Glutamatergic neuron (in vitro differentiated cells): ENCODE measurements at regions not wholly inside any gene's neighbourhood (a gene's known extent, or its start where the extent isn't known, plus 50 kb on each side); places are given as distances from the start of the nearest gene placed in this dataset.

Experiments used
- DNase-seq: peaks from one replicate; pipeline ENCODE4 v3.0.0; 2022
- H3K27ac Mint-ChIP-seq: one replicate; pipeline ENCODE4 v1.8.0; 2020; ENCODE audit warnings: mild to moderate bottlenecking, mixed read lengths, inconsistent platforms; ENCODE audit not compliant: unreplicated experiment
- H3K27me3 Mint-ChIP-seq: one replicate; pipeline ENCODE4 v1.8.0; 2020; ENCODE audit warnings: mild to moderate bottlenecking, moderate library complexity, mixed read lengths, inconsistent platforms; ENCODE audit not compliant: unreplicated experiment
- H3K36me3 Mint-ChIP-seq: one replicate; pipeline ENCODE4 v1.8.0; 2020; ENCODE audit warnings: mild to moderate bottlenecking, mixed read lengths, inconsistent platforms; ENCODE audit not compliant: unreplicated experiment
- H3K4me1 Mint-ChIP-seq: one replicate; pipeline ENCODE4 v1.8.0; 2020; ENCODE audit warnings: mild to moderate bottlenecking, low read depth, mixed read lengths, inconsistent platforms; ENCODE audit not compliant: unreplicated experiment
- H3K4me3 Mint-ChIP-seq: one replicate; pipeline ENCODE4 v1.8.0; 2020; ENCODE audit warnings: mild to moderate bottlenecking, mixed read lengths, inconsistent platforms; ENCODE audit not compliant: unreplicated experiment
- H3K9me3 Mint-ChIP-seq: one replicate; pipeline ENCODE4 v1.8.0; 2020; ENCODE audit warnings: mild to moderate bottlenecking, moderate library complexity, mixed read lengths, inconsistent platforms; ENCODE audit not compliant: unreplicated experiment
- CTCF ChIP-seq: fragments of 200-600 bp; sonication (generic); IDR thresholded peaks from one replicate; pipeline ENCODE4 v1.5.0; 2021; ENCODE audit not compliant: partially characterized antibody, unreplicated experiment

GRCh38 chr18:78017869-78018268, 768.2 kb downstream of the GALR1 start:
- H3K27me3 Mint-ChIP-seq = no peaks in the 10 kb centered on the region
- no peak overlapping the region for H3K4me3 Mint-ChIP-seq
- H3K27ac Mint-ChIP-seq = no peak overlapping the region
- no peaks in the 10 kb centered on the region for H3K36me3 Mint-ChIP-seq
- no peak for DNase-seq
- H3K4me1 Mint-ChIP-seq = no peaks in the 10 kb centered on the region
- no peak for TF ChIP-seq CTCF
- no peaks in the 10 kb centered on the region for H3K9me3 Mint-ChIP-seq

- Mint-ChIP-seq H3K4me3 (no peak overlapping the region), H3K4me1 (no peaks in the 10 kb centered on the region), H3K36me3 (no peaks in the 10 kb centered on the region), H3K9me3 (no peaks in the 10 kb centered on the region), H3K27me3 (no peaks in the 10 kb centered on the region), H3K27ac (no peak overlapping the region)
- DNase-seq = no peak
- TF ChIP-seq CTCF = peak; percentile 10
These were observed 771.5 kb downstream of the GALR1 start for GRCh38 chr18:78021196-78021595.

- Mint-ChIP-seq H3K4me3 (no peak overlapping the region), H3K4me1 (peaks cover 5% of the 10 kb centered on the region), H3K27me3 (no peaks in the 10 kb centered on the region), H3K36me3 (no peaks in the 10 kb centered on the region), H3K27ac (no peak overlapping the region), H3K9me3 (no peaks in the 10 kb centered on the region)
- TF ChIP-seq CTCF = no peak
- no peak for DNase-seq
These were observed 781.9 kb downstream of the GALR1 start for GRCh38 chr18:78031589-78031988.

- no peaks in the 10 kb centered on the region for H3K27me3 Mint-ChIP-seq
- no peak for TF ChIP-seq CTCF
- H3K27ac Mint-ChIP-seq = no peak overlapping the region
These were observed 782.3 kb downstream of the GALR1 start for GRCh38 chr18:78031991-78032390.

GRCh38 chr18:78032574-78032973, 782.9 kb downstream of the GALR1 start:
- DNase-seq = no peak
- Mint-ChIP-seq H3K27me3 (no peaks in the 10 kb centered on the region), H3K36me3 (no peaks in the 10 kb centered on the region), H3K4me1 (peaks cover 5% of the 10 kb centered on the region), H3K4me3 (no peak overlapping the region), H3K27ac (no peak overlapping the region), H3K9me3 (no peaks in the 10 kb centered on the region)
- no peak for TF ChIP-seq CTCF

More at GRCh38 chr18:78031991-78032390, 782.3 kb downstream of the GALR1 start:
- Mint-ChIP-seq H3K9me3 (no peaks in the 10 kb centered on the region), H3K36me3 (no peaks in the 10 kb centered on the region), H3K4me3 (no peak overlapping the region), H3K4me1 (peaks cover 5% of the 10 kb centered on the region)
- no peak for DNase-seq
